CD4-positive, CD25-positive, alpha-beta regulatory T cell (primary cell): ENCODE measurements at regions not wholly inside any gene's neighbourhood (a gene's known extent, or its start where the extent isn't known, plus 50 kb on each side); places are given as distances from the start of the nearest gene placed in this dataset.

Experiments
- ATAC-seq, 2 donors: fragments of 150-1000 bp; cut with Tn5 transposase; one replicate each; pipeline ENCODE4 v1.10.0; 2021; ENCODE audit warnings: low read depth in 2 of 2, moderate number of reproducible peaks in 2 of 2, moderate library complexity in 1 of 2
- DNase-seq, 3 donors: peaks; one replicate each; pipeline versions ENCODE4 v3.0.0 to v3.0.0-alpha.2; 2012 to 2022; ENCODE audit warnings: mixed read lengths in 1 of 3
- H3K27ac ChIP-seq: one replicate; pipeline ENCODE4 v1.7.0; 2013; ENCODE audit warnings: mild to moderate bottlenecking, low read length; ENCODE audit not compliant: insufficient read depth, poor library complexity, severe bottlenecking
- H3K27me3 ChIP-seq: one replicate; pipeline ENCODE4 v1.7.0; 2013; ENCODE audit warnings: low read length; ENCODE audit not compliant: control insufficient read depth, insufficient read depth
- H3K36me3 ChIP-seq: one replicate; pipeline ENCODE4 v1.7.0; 2013; ENCODE audit warnings: mild to moderate bottlenecking, low read length, moderate library complexity; ENCODE audit not compliant: control insufficient read depth, insufficient read depth
- H3K4me1 ChIP-seq: 2 replicates; pipeline ENCODE4 v1.7.0; 2013; ENCODE audit warnings: mild to moderate bottlenecking, low read length; ENCODE audit not compliant: insufficient read depth, control insufficient read depth, poor library complexity, severe bottlenecking
- H3K4me3 ChIP-seq: one replicate; pipeline ENCODE4 v1.7.0; 2013; ENCODE audit warnings: low read depth, mild to moderate bottlenecking, low read length, moderate library complexity
- H3K9me3 ChIP-seq, 2 experiments: 1 replicate in 1 of 2; 2 replicates in 1 of 2; pipeline ENCODE4 v1.7.0; 2013; ENCODE audit warnings: low read length in 2 of 2, mild to moderate bottlenecking in 1 of 2, moderate library complexity in 1 of 2; ENCODE audit not compliant: control insufficient read depth in 2 of 2
- H3K27ac Mint-ChIP-seq, 3 donors: one replicate each; pipeline ENCODE4 v1.8.0; 2020 to 2022; ENCODE audit warnings: mild to moderate bottlenecking in 3 of 3, mixed read lengths in 3 of 3, moderate library complexity in 2 of 3
- H3K27me3 Mint-ChIP-seq: one replicate; pipeline ENCODE4 v1.8.0; 2022; ENCODE audit warnings: mild to moderate bottlenecking, mixed read lengths
- H3K36me3 Mint-ChIP-seq: one replicate; pipeline ENCODE4 v1.8.0; 2020; ENCODE audit warnings: mixed read lengths
- H3K4me1 Mint-ChIP-seq, 4 donors: one replicate each; pipeline ENCODE4 v1.8.0; 2020 to 2022; ENCODE audit warnings: mixed read lengths in 4 of 4, mild to moderate bottlenecking in 1 of 4
- H3K4me3 Mint-ChIP-seq, 4 donors: one replicate each; pipeline ENCODE4 v1.8.0; 2020 to 2022; ENCODE audit warnings: mild to moderate bottlenecking in 4 of 4, mixed read lengths in 4 of 4, moderate library complexity in 3 of 4
- H3K9me3 Mint-ChIP-seq, 7 donors: one replicate each; pipeline ENCODE4 v1.8.0; 2020 to 2022; ENCODE audit warnings: mixed read lengths in 7 of 7, mild to moderate bottlenecking in 3 of 7, moderate library complexity in 2 of 7

- H3K27ac Mint-ChIP-seq, result no peak overlapping the region
- no peaks in the 10 kb centered on the region for H3K36me3 Mint-ChIP-seq
- ATAC-seq, result no peak
- H3K9me3 ChIP-seq, result no peaks in the 10 kb centered on the region
- H3K36me3 ChIP-seq, result no peaks in the 10 kb centered on the region
- H3K4me1 ChIP-seq, result no peaks in the 10 kb centered on the region
- no peaks in the 10 kb centered on the region for H3K27me3 ChIP-seq
- no peak overlapping the region for H3K4me3 Mint-ChIP-seq
- H3K4me3 ChIP-seq, result no peak overlapping the region
- H3K9me3 Mint-ChIP-seq, result peaks cover 0 to 22% (median 4%) of the 10 kb centered on the region in 7 donors
- H3K4me1 Mint-ChIP-seq, result no peaks in the 10 kb centered on the region
- H3K27ac ChIP-seq, result no peak overlapping the region
- no peak for DNase-seq
- H3K27me3 Mint-ChIP-seq, result no peaks in the 10 kb centered on the region
Measured at GRCh38 chr18:37787452-37787851, 221.9 kb upstream of the CELF4 start.

- DNase-seq, result no peak
- H3K4me3 ChIP-seq, result no peak overlapping the region
- no peak for ATAC-seq
- no peaks in the 10 kb centered on the region for H3K27me3 ChIP-seq
- Mint-ChIP-seq H3K4me1 (no peaks in the 10 kb centered on the region), H3K27me3 (no peaks in the 10 kb centered on the region), H3K4me3 (no peak overlapping the region), H3K9me3 (peaks cover 0 to 6% (median 0%) of the 10 kb centered on the region in 7 donors), H3K36me3 (no peaks in the 10 kb centered on the region), H3K27ac (no peak overlapping the region)
- H3K4me1 ChIP-seq, result no peaks in the 10 kb centered on the region
- no peak overlapping the region for H3K27ac ChIP-seq
- H3K36me3 ChIP-seq, result no peaks in the 10 kb centered on the region
- H3K9me3 ChIP-seq, result no peaks in the 10 kb centered on the region
Measured at GRCh38 chr18:37783771-37784170, 218.2 kb upstream of the CELF4 start.

GRCh38 chr18:37779220-37779619 is 213.6 kb upstream of the CELF4 start:
- H3K4me3 ChIP-seq, result no peak overlapping the region
- Mint-ChIP-seq H3K4me1 (no peaks in the 10 kb centered on the region), H3K4me3 (no peak overlapping the region), H3K27me3 (no peaks in the 10 kb centered on the region), H3K9me3 (peaks cover 0 to 6% (median 0%) of the 10 kb centered on the region in 7 donors), H3K36me3 (no peaks in the 10 kb centered on the region), H3K27ac (no peak overlapping the region)
- no peaks in the 10 kb centered on the region for H3K9me3 ChIP-seq
- no peak overlapping the region for H3K27ac ChIP-seq
- H3K27me3 ChIP-seq, result no peaks in the 10 kb centered on the region
- DNase-seq (no peak), ATAC-seq (no peak)
- H3K4me1 ChIP-seq, result no peaks in the 10 kb centered on the region
- no peaks in the 10 kb centered on the region for H3K36me3 ChIP-seq

- Mint-ChIP-seq H3K27ac (no peak overlapping the region), H3K9me3 (peaks cover 0 to 6% (median 0%) of the 10 kb centered on the region in 7 donors), H3K4me1 (no peaks in the 10 kb centered on the region), H3K36me3 (no peaks in the 10 kb centered on the region), H3K4me3 (no peak overlapping the region), H3K27me3 (no peaks in the 10 kb centered on the region)
- Histone ChIP-seq H3K9me3 (no peaks in the 10 kb centered on the region), H3K27ac (no peak overlapping the region), H3K4me3 (no peak overlapping the region), H3K4me1 (no peaks in the 10 kb centered on the region), H3K27me3 (no peaks in the 10 kb centered on the region), H3K36me3 (no peaks in the 10 kb centered on the region)
- ATAC-seq, result no peak
- DNase-seq, result peak in 1 of 3 donors; percentile 38
Measured at GRCh38 chr18:37778417-37779165, 213.0 kb upstream of the CELF4 start.

GRCh38 chr18:37769826-37770225 is 204.2 kb upstream of the CELF4 start:
- H3K36me3 Mint-ChIP-seq, result no peaks in the 10 kb centered on the region
- no peak for ATAC-seq

GRCh38 chr18:37764541-37765288 is 199.1 kb upstream of the CELF4 start:
- no peaks in the 10 kb centered on the region for H3K36me3 ChIP-seq
- Mint-ChIP-seq H3K27me3 (no peaks in the 10 kb centered on the region), H3K27ac (no peak overlapping the region), H3K9me3 (peaks cover 0 to 12% (median 7%) of the 10 kb centered on the region in 7 donors), H3K36me3 (no peaks in the 10 kb centered on the region), H3K4me3 (no peak overlapping the region), H3K4me1 (no peaks in the 10 kb centered on the region)
- ATAC-seq (no peak), DNase-seq (no peak)
- H3K27me3 ChIP-seq, result no peaks in the 10 kb centered on the region
- no peak overlapping the region for H3K27ac ChIP-seq
- H3K9me3 ChIP-seq, result no peaks in the 10 kb centered on the region
- H3K4me3 ChIP-seq, result no peak overlapping the region
- H3K4me1 ChIP-seq, result no peaks in the 10 kb centered on the region

More at GRCh38 chr18:37769826-37770225, 204.2 kb upstream of the CELF4 start:
- Histone ChIP-seq H3K36me3 (no peaks in the 10 kb centered on the region), H3K9me3 (no peaks in the 10 kb centered on the region), H3K4me1 (no peaks in the 10 kb centered on the region), H3K4me3 (no peak overlapping the region), H3K27me3 (no peaks in the 10 kb centered on the region), H3K27ac (no peak overlapping the region)
- Mint-ChIP-seq H3K27ac (no peak overlapping the region), H3K4me1 (no peaks in the 10 kb centered on the region), H3K27me3 (no peaks in the 10 kb centered on the region), H3K4me3 (no peak overlapping the region), H3K9me3 (peaks cover 0 to 7% (median 6%) of the 10 kb centered on the region in 7 donors)
- no peak for DNase-seq

GRCh38 chr18:37762076-37762621 is 196.6 kb upstream of the CELF4 start:
- Mint-ChIP-seq H3K4me1 (no peaks in the 10 kb centered on the region), H3K27me3 (no peaks in the 10 kb centered on the region), H3K4me3 (no peak overlapping the region), H3K9me3 (peaks cover 0 to 8% (median 4%) of the 10 kb centered on the region in 7 donors), H3K27ac (no peak overlapping the region), H3K36me3 (no peaks in the 10 kb centered on the region)
- Histone ChIP-seq H3K27me3 (no peaks in the 10 kb centered on the region), H3K36me3 (no peaks in the 10 kb centered on the region), H3K4me3 (no peak overlapping the region), H3K9me3 (no peaks in the 10 kb centered on the region), H3K27ac (no peak overlapping the region), H3K4me1 (no peaks in the 10 kb centered on the region)
- ATAC-seq (no peak), DNase-seq (no peak)
